H9 (cell line): ENCODE measurements at regions not wholly inside any gene's neighbourhood (a gene's known extent, or its start where the extent isn't known, plus 50 kb on each side); places are given as distances from the start of the nearest gene placed in this dataset.

Source experiments
- DNase-seq: peaks from one replicate; pipeline ENCODE4 v3.0.0-alpha.2; 2017
- H2AFZ ChIP-seq: one replicate; pipeline ENCODE4 v1.6.1; 2013; ENCODE audit warnings: mild to moderate bottlenecking, low read length, control low read depth, moderate library complexity
- H2AK5ac ChIP-seq: 2 replicates; pipeline ENCODE4 v1.6.1; 2013; ENCODE audit warnings: low read length, control low read depth, mixed read lengths; ENCODE audit not compliant: insufficient read length
- H2BK120ac ChIP-seq: one replicate; pipeline ENCODE4 v1.6.1; 2013; ENCODE audit warnings: low read depth, mild to moderate bottlenecking, low read length, control low read depth, inconsistent platforms; ENCODE audit not compliant: poor library complexity, severe bottlenecking
- H2BK12ac ChIP-seq: 2 replicates; pipeline ENCODE4 v1.6.1; 2013; ENCODE audit warnings: low read length, control low read depth, mixed read lengths, low read depth; ENCODE audit not compliant: insufficient read length
- H2BK15ac ChIP-seq: 2 replicates; pipeline ENCODE4 v1.6.1; 2013; ENCODE audit warnings: low read depth, low read length, control low read depth
- H2BK20ac ChIP-seq: one replicate; pipeline ENCODE4 v1.6.1; 2013; ENCODE audit warnings: low read depth, mild to moderate bottlenecking, low read length, control low read depth, inconsistent platforms; ENCODE audit not compliant: poor library complexity, severe bottlenecking
- H2BK5ac ChIP-seq: 2 replicates; pipeline ENCODE4 v1.6.1; 2013; ENCODE audit warnings: low read length, control low read depth, mixed read lengths; ENCODE audit not compliant: insufficient read length
- H3K14ac ChIP-seq: 2 replicates; pipeline ENCODE4 v1.6.1; 2013; ENCODE audit warnings: low read length, control low read depth; ENCODE audit not compliant: insufficient read depth
- H3K18ac ChIP-seq: 2 replicates; pipeline ENCODE4 v1.6.1; 2013; ENCODE audit warnings: low read depth, mild to moderate bottlenecking, mixed read lengths, low read length, control low read depth; ENCODE audit not compliant: insufficient read length
- H3K23ac ChIP-seq: 2 replicates; pipeline ENCODE4 v1.6.1; 2013; ENCODE audit warnings: low read length, control low read depth, mixed read lengths, low read depth; ENCODE audit not compliant: insufficient read length
- H3K23me2 ChIP-seq: 2 replicates; pipeline ENCODE4 v1.6.1; 2013; ENCODE audit warnings: low read depth, mild to moderate bottlenecking, mixed read lengths, low read length, control low read depth; ENCODE audit not compliant: insufficient read length, poor library complexity, severe bottlenecking
- H3K27ac ChIP-seq: 2 replicates; pipeline ENCODE4 v1.5.1; 2013; ENCODE audit warnings: low read length, control low read depth, mixed read lengths, low read depth; ENCODE audit not compliant: insufficient read length
- H3K27me3 ChIP-seq: 2 replicates; pipeline ENCODE4 v1.6.1; 2013; ENCODE audit warnings: low read length, control low read depth, inconsistent platforms; ENCODE audit not compliant: insufficient read depth
- H3K4ac ChIP-seq: 2 replicates; pipeline ENCODE4 v1.6.1; 2013; ENCODE audit warnings: low read depth, mild to moderate bottlenecking, control low read depth, inconsistent platforms, low read length, moderate library complexity
- H3K4me1 ChIP-seq: 2 replicates; pipeline ENCODE4 v1.6.1; 2013; ENCODE audit warnings: low read length, control low read depth, inconsistent platforms; ENCODE audit not compliant: insufficient read depth
- H3K4me2 ChIP-seq: 2 replicates; pipeline ENCODE4 v1.6.1; 2013; ENCODE audit warnings: low read length, control low read depth, mixed read lengths; ENCODE audit not compliant: insufficient read length, insufficient read depth
- H3K56ac ChIP-seq: 2 replicates; pipeline ENCODE4 v1.6.1; 2013; ENCODE audit warnings: low read depth, mild to moderate bottlenecking, mixed read lengths, low read length, control low read depth; ENCODE audit not compliant: insufficient read length
- H3K79me1 ChIP-seq: 2 replicates; pipeline ENCODE4 v1.6.1; 2013; ENCODE audit warnings: low read depth, mild to moderate bottlenecking, moderate library complexity, low read length, control low read depth, inconsistent platforms; ENCODE audit not compliant: insufficient read depth, poor library complexity, severe bottlenecking
- H3K79me2 ChIP-seq: 2 replicates; pipeline ENCODE4 v1.6.1; 2013; ENCODE audit warnings: low read length, control low read depth, inconsistent platforms; ENCODE audit not compliant: insufficient read depth
- H3K9ac ChIP-seq: 2 replicates; pipeline ENCODE4 v1.6.1; 2013; ENCODE audit warnings: low read length, control low read depth, mixed read lengths; ENCODE audit not compliant: insufficient read length; ENCODE audit errors: extremely low read depth
- H3K9me3 ChIP-seq: one replicate; pipeline ENCODE4 v1.6.1; 2013; ENCODE audit warnings: low read depth, low read length, inconsistent platforms; ENCODE audit not compliant: control insufficient read depth
- H3T11ph ChIP-seq: one replicate; pipeline ENCODE4 v1.6.1; 2013; ENCODE audit warnings: mild to moderate bottlenecking, low read length, control low read depth, inconsistent platforms
- H4K20me1 ChIP-seq: one replicate; pipeline ENCODE4 v1.6.1; 2013; ENCODE audit not compliant: control insufficient read depth, insufficient read length, insufficient read depth
- H4K5ac ChIP-seq: 2 replicates; pipeline ENCODE4 v1.6.1; 2013; ENCODE audit warnings: low read depth, mild to moderate bottlenecking, mixed read lengths, low read length, control low read depth; ENCODE audit not compliant: insufficient read length
- H4K8ac ChIP-seq: replicated peaks from 2 replicates; pipeline ENCODE4 v1.6.1; 2013; ENCODE audit warnings: low read length, control low read depth, mixed read lengths, low read depth; ENCODE audit not compliant: insufficient read length
- H4K91ac ChIP-seq: 2 replicates; pipeline ENCODE4 v1.6.1; 2013; ENCODE audit warnings: low read depth, mild to moderate bottlenecking, moderate library complexity, mixed read lengths, low read length, control low read depth; ENCODE audit not compliant: insufficient read length
- H3K27ac Mint-ChIP-seq, 3 experiments: 2 replicates in 2 of 3; 3 replicates in 1 of 3; pipeline ENCODE4 v1.8.0; 2020 to 2021; ENCODE audit warnings: mixed read lengths in 3 of 3, mild to moderate bottlenecking in 1 of 3, moderate library complexity in 1 of 3
- H3K27me3 Mint-ChIP-seq: 2 replicates; pipeline ENCODE4 v1.8.0; 2021; ENCODE audit warnings: low read depth, mild to moderate bottlenecking, moderate library complexity, mixed read lengths
- H3K36me3 Mint-ChIP-seq, 3 experiments: 2 replicates in 2 of 3; 3 replicates in 1 of 3; pipeline ENCODE4 v1.8.0; 2020 to 2021; ENCODE audit warnings: low read depth in 3 of 3, mixed read lengths in 3 of 3; ENCODE audit not compliant: insufficient read depth in 1 of 3
- H3K4me1 Mint-ChIP-seq, 2 experiments: 2 replicates each; pipeline ENCODE4 v1.8.0; 2020; ENCODE audit warnings: mixed read lengths in 2 of 2
- H3K4me3 Mint-ChIP-seq, 2 experiments: 2 replicates in 1 of 2; 3 replicates in 1 of 2; pipeline ENCODE4 v1.8.0; 2020 to 2021; ENCODE audit warnings: mild to moderate bottlenecking in 2 of 2, mixed read lengths in 2 of 2, moderate library complexity in 1 of 2
- H3K9me3 Mint-ChIP-seq, 2 experiments: 2 replicates in 1 of 2; 3 replicates in 1 of 2; pipeline ENCODE4 v1.8.0; 2020; ENCODE audit warnings: mild to moderate bottlenecking in 2 of 2, mixed read lengths in 2 of 2, moderate library complexity in 1 of 2
- WGBS: extraction: QIAGEN DNeasy Blood & Tissue Kit; methylation state at CpG from one replicate; pipeline ENCODE4 v1.1.7; 2013; ENCODE audit warnings: missing lambda C conversion rate, low lambda C conversion rate, mixed read lengths; ENCODE audit not compliant: insufficient read length; ENCODE audit errors: extremely low coverage; 5-methylcytosine and 5-hydroxymethylcytosine counted together
- TF ChIP-seq, protein P1 (sequence below): fragments of 200-600 bp; sonication (generic); conservative IDR thresholded peaks from 3 replicates; pipeline ENCODE4 v1.8.0; 2021; ENCODE audit warnings: antibody characterized with exemption, mild to moderate bottlenecking

DNA sequence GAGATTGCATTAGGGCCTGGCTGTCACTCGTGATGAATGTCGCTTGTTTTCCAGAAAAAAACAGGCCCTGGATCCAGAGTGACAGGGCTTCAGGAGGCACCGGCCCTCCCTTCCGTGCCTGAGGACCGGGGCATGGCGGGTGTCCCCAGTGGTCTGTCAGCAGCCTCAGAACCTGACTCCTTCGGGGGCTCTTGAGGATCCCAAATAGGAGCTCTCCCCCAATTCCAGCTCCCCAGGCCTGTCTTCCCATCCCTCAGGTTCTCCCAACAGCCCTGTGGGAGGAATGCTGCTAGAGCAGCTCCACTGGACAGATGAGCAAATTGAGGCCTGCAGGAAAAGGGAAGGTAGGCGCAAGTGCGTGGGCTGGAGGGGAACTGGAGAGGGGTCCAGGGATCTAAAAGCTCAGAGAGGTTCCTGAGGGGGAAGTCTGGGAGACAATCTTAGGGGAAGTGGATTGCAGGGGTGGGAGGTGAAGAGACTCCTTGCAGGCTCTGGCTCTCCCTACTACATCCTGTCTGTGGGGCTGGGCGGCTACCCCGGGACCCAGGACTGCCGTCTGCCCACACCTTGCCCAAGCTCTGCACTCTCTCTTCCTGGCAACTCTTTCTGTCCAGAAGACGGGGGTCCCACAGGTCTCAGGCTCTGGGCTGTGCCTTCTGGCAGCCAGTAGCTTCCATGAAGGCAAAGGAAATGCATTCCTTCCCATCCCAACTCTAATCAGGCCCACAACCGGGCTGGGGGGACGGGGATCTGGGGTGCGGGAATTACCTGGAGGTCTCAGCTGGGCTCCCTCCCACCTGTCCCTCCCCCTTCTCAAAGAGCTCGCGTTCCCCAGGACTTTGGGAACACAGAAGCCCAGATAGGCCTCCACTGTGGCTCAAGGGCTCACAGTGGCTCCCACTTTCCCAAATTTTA lies 105.7 kb upstream of the CASZ1 start:
- Histone ChIP-seq H3K9ac (no peak overlapping the region), H3K14ac (peak overlapping the region; percentile 56; the same call in 1 of the 2 replicates), H2BK5ac (no peak overlapping the region), H3K79me1 (no peaks in the 10 kb centered on the region), H2AFZ (no peak overlapping the region), H2AK5ac (no peak overlapping the region), H4K20me1 (no peaks in the 10 kb centered on the region), H3K4me1 (peaks cover 6% of the 10 kb centered on the region; the same call in 1 of the 2 replicates), H3K4me2 (no peak overlapping the region), H4K8ac (no peak overlapping the region), H3K27me3 (no peaks in the 10 kb centered on the region), H3K23ac (no peak overlapping the region), H3T11ph (no peak overlapping the region), H4K91ac (no peak overlapping the region), H3K23me2 (no peaks in the 10 kb centered on the region), H2BK15ac (no peak overlapping the region), H3K27ac (no peak overlapping the region), H4K5ac (no peak overlapping the region), H3K18ac (peak overlapping the region; percentile 8), H2BK20ac (no peak overlapping the region), H3K56ac (no peak overlapping the region), H3K4ac (no peak overlapping the region), H2BK120ac (no peak overlapping the region), H3K9me3 (no peaks in the 10 kb centered on the region), H3K79me2 (no peaks in the 10 kb centered on the region), H2BK12ac (no peak overlapping the region)
- Mint-ChIP-seq H3K36me3 (no peaks in the 10 kb centered on the region), H3K27ac (no peak overlapping the region), H3K4me1 (peaks cover 29 to 42% of the 10 kb centered on the region in 2 experiments), H3K27me3 (peaks cover 4% of the 10 kb centered on the region), H3K4me3 (no peak overlapping the region; a peak in 1 of 5 replicates), H3K9me3 (no peaks in the 10 kb centered on the region)
- DNase-seq = no peak
- TF ChIP-seq, protein P1, sequence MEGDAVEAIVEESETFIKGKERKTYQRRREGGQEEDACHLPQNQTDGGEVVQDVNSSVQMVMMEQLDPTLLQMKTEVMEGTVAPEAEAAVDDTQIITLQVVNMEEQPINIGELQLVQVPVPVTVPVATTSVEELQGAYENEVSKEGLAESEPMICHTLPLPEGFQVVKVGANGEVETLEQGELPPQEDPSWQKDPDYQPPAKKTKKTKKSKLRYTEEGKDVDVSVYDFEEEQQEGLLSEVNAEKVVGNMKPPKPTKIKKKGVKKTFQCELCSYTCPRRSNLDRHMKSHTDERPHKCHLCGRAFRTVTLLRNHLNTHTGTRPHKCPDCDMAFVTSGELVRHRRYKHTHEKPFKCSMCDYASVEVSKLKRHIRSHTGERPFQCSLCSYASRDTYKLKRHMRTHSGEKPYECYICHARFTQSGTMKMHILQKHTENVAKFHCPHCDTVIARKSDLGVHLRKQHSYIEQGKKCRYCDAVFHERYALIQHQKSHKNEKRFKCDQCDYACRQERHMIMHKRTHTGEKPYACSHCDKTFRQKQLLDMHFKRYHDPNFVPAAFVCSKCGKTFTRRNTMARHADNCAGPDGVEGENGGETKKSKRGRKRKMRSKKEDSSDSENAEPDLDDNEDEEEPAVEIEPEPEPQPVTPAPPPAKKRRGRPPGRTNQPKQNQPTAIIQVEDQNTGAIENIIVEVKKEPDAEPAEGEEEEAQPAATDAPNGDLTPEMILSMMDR = no peak
- WGBS = no CpG with 5 or more reads among the region's 18 CpGs
